Activated CD4-positive, alpha-beta T cell treated with anti-CD3 and anti-CD28 coated beads, Interleukin-2, amount 50 U/mL, for 16 hours (primary cell): ENCODE measurements at regions not wholly inside any gene's neighbourhood (a gene's known extent, or its start where the extent isn't known, plus 50 kb on each side); places are given as distances from the start of the nearest gene placed in this dataset.

Experiments used
- DNase-seq: peaks from one replicate; pipeline ENCODE4 v3.0.0-alpha.2; 2020

- DNase-seq, result no peak
Measured at GRCh38 chr4:110271986-110272385, 73.6 kb upstream of the ELOVL6 start.

- DNase-seq, result no peak
Measured at GRCh38 chr4:110270492-110271197, 72.2 kb upstream of the ELOVL6 start.

DNA sequence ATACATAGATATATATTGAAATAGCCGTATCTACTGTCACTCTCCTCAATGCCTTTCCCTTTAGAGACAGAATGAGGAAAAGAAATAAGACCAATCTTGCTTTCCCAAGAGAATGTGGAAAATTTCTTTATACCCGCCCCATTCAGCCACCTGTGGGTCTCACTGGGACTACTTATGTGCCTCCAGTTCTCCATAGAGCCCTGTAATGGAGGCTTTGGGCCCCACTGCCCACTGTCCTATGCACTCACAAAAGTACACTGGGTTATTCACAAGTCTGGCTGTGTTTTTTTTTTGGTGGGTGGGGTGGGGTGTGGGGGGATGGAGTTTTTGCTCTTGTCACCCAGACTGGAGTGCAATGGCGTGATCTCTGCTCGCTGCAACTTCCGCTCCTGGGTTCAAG, 70.4 kb upstream of the ELOVL6 start:
- DNase-seq, result no peak

GRCh38 chr4:110268352-110268751, 69.9 kb upstream of the ELOVL6 start:
- DNase-seq, result peak; percentile 60

DNA sequence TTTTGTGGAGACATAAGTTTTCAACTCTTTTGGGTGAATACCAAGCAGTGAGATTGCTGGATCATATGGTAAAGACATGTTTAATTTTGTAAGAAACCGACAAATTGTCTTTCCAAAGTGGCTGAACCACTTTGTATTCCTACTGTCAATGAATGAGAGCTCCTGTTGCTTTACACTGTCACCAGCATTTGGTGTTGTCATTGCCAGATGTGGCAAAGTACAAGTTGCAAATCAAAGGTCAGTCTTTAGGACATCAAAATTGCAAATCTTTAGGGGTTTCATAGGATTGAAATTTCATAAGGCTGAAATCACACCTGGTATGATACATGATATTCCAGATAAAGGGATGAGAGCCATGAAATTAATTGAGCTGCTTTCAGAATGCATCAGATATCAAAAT, 67.7 kb upstream of the ELOVL6 start:
- no peak for DNase-seq

GRCh38 chr4:110265001-110265400, 66.6 kb upstream of the ELOVL6 start:
- DNase-seq, result no peak

DNA sequence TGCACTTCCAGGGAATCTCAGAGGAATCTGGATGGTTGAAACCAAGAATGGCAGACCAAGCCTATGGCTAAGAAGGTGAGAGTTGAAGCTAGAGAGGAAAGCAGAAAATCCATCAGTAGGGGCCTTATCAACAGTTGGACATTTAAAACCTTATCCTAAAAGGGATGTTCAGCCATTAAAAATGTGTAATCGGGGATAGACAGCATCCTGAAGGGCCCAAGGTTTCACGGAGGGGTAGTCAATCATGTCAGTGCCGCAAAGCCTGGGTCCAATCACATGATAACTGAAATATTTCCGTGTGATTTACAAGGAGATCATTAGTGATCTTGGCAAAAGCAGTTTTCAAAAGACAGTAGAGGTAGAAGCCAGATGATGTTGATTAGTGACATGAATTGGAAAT, 61.9 kb upstream of the ELOVL6 start:
- no peak for DNase-seq

DNA sequence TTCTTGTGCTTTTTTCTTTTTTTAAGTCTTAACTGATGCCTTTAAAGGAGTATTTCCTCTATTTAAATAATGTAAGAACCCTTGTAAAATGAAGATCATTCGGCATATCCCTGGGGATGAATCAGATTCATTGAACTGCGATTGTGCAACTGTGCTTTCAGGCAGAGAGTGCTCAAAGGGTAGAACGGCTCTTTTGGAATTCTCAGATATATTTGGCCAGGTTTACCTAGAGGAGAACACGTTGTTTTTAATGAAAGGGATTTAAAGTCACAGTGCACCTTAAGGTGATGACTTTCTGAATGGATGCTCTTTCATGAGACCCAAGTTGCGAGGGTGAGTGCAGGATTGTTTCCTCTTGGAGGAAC, 51.6 kb upstream of the ELOVL6 start:
- no peak for DNase-seq

- DNase-seq, result no peak
Measured at GRCh38 chr4:110248831-110249253, 50.4 kb upstream of the ELOVL6 start.
